Activated CD4-positive, alpha-beta T cell treated with anti-CD3 and anti-CD28 coated beads, Interleukin-2, amount 10 ng/mL, durations not matched to agents 7 days and 5 days (primary cell): ENCODE measurements at regions not wholly inside any gene's neighbourhood (a gene's known extent, or its start where the extent isn't known, plus 50 kb on each side); places are given as distances from the start of the nearest gene placed in this dataset.

Experiments
- CTCF ChIA-PET: fragments of 350-600 bp; sonication (Branson Sonifier 250); formaldehyde crosslinking; loops from one replicate; lab custom pipeline; 2021; ENCODE audit warnings: antibody characterized with exemption; lab: Charles Lee
- POLR2A ChIA-PET: fragments of 350-600 bp; sonication (Branson Sonifier 250); formaldehyde crosslinking; loops from one replicate; lab custom pipeline; 2021; ENCODE audit warnings: antibody characterized with exemption; lab: Charles Lee
- DNase-seq: peaks from one replicate; pipeline ENCODE4 v3.0.0-alpha.2; 2020
- H3K27ac Mint-ChIP-seq: one replicate; pipeline ENCODE4 v1.8.0; 2021; ENCODE audit warnings: mild to moderate bottlenecking, moderate library complexity, mixed read lengths
- H3K27me3 Mint-ChIP-seq: one replicate; pipeline ENCODE4 v1.8.0; 2021; ENCODE audit warnings: mixed read lengths
- H3K36me3 Mint-ChIP-seq: one replicate; pipeline ENCODE4 v1.8.0; 2021; ENCODE audit warnings: low read depth, mixed read lengths
- H3K4me1 Mint-ChIP-seq: one replicate; pipeline ENCODE4 v1.8.0; 2021; ENCODE audit warnings: mixed read lengths
- H3K4me3 Mint-ChIP-seq: one replicate; pipeline ENCODE4 v1.8.0; 2021; ENCODE audit warnings: mild to moderate bottlenecking, moderate library complexity, mixed read lengths
- H3K9me3 Mint-ChIP-seq: one replicate; pipeline ENCODE4 v1.8.0; 2021; ENCODE audit warnings: mixed read lengths

DNA sequence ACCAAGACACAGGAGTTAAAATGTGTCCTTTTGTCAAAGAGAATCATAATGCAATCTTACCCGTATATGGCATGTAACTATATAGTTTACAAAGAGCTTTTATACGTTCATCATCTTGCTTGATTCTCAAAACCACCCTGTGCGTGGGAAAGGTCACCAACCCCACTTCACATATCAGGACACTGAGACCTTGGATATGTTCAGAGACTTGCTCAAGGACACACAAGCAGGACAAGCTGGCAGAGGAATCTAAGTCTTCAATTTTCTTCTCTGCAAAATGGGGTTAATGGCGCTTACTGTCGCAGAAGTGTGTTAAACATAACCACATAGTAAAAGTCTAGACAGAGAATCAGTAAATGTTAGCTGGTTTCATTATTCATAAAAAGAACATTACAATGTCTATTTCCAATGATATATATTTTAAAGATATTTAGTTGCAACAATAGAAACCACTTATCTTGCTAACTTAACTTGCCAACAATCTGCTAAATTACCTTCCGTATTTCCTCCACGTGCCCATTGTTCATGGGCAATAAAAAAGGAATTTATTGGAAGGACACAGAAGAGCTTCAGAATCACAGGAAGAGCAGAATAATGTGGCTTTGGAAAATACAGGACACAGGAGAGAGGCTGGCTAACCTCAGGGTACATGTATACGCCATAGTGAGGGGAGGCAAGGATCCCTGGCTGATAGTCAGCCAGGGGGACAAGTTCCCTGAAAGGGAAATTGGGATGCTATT lies 64.6 kb upstream of the TAPT1 start:
- CTCF ChIA-PET, result interaction anchor here (0.7 kb wide), 1 partner anchor 281 kb away, joined by 3 read pairs; no protein-coding TSS in a partner anchor
- Mint-ChIP-seq H3K36me3 (no peaks in the 10 kb centered on the region), H3K4me1 (peaks cover 4% of the 10 kb centered on the region), H3K27ac (no peak overlapping the region), H3K27me3 (peaks cover 10% of the 10 kb centered on the region), H3K9me3 (no peaks in the 10 kb centered on the region), H3K4me3 (no peak overlapping the region)
- no peak for DNase-seq
- POLR2A ChIA-PET, result no interaction called here

DNA sequence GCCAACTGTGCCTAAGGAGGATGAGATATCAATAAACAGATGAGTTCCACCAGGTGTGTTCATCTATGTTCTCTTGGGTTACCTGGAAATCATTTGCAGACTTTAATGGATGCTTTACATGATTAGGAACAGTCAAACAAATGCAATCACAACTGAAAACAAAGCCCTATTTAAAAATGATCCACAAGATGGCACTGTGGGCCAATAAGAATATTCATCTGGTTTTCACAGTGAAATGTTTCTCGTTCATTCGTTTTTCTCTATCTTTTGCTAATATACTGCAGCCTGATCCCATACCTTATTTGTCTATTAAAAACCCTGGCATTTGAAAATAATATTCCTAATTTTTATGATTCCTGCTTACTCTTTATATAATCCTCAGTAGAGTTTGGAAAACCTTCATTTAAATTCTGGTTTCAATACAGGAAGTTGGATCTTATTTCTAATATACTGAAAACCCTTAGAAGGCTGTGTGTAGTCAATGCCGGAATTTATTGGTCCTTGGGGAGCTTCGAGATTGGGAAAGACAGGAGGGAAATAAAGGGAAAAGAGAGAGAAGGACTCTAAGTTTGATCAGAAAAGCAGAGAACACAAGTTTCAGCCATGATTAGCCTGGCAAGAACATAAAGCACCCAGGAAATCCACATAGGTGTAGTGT lies 63.8 kb upstream of the TAPT1 start:
- Mint-ChIP-seq H3K9me3 (no peaks in the 10 kb centered on the region), H3K36me3 (no peaks in the 10 kb centered on the region), H3K27ac (no peak overlapping the region), H3K4me1 (peaks cover 4% of the 10 kb centered on the region), H3K27me3 (peaks cover 10% of the 10 kb centered on the region), H3K4me3 (no peak overlapping the region)
- DNase-seq, result peak; percentile 30
- ChIA-PET POLR2A (no interaction called here), CTCF (no interaction called here)

DNA sequence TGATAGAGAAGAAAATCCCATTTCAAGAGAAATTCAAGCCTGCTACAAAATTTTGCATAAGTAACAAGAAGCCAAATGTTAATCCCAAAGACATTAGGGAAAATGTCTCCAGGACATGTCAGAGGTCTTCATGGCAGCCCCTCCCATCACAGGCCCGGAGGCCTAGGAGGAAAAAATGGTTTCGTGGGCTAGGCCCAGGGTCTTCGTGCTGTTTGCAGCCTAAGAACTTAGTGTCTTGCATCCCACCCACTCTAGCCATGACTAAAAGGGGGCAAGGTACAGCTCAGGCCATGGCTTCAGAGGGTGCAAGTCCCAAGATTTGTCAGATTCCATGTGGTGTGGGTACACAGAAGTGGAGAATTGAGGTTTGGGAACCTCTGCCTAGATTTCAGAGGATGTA lies 57.8 kb upstream of the TAPT1 start:
- H3K27me3 Mint-ChIP-seq, result peaks cover 8% of the 10 kb centered on the region
- POLR2A ChIA-PET, result no interaction called here
- CTCF ChIA-PET, result no interaction called here

DNA sequence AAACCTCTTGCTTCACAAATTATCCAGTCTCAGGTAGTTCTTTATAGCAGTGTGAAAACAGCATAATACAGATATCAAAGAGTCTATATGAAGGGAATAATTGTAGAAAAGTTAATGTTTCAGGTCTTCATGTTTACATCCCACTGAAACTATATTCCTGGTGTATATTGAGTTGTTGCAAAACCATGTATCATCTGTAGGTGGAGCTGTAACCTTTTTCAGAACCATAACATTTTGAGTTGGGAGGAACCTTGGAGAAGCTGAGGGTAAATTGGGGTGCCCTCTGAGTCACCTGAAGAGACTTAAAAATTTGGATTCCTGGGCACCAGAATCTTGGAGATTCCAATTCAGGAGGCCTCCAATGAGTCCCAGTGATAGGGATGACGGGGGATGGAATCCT lies 51.9 kb upstream of the TAPT1 start:
- Mint-ChIP-seq H3K27me3 (no peaks in the 10 kb centered on the region), H3K27ac (no peak overlapping the region), H3K36me3 (no peaks in the 10 kb centered on the region), H3K9me3 (peaks cover 19% of the 10 kb centered on the region), H3K4me1 (no peaks in the 10 kb centered on the region), H3K4me3 (no peak overlapping the region)
- ChIA-PET POLR2A (no interaction called here), CTCF (interaction anchor here (1.0 kb wide), 1 partner anchor 13 kb away, joined by 4 read pairs; no protein-coding TSS in a partner anchor)
- no peak for DNase-seq

More for the DNA sequence above, 57.8 kb upstream of the TAPT1 start:
- Mint-ChIP-seq H3K36me3 (peaks cover 2% of the 10 kb centered on the region), H3K4me1 (no peaks in the 10 kb centered on the region), H3K27ac (no peak overlapping the region), H3K4me3 (no peak overlapping the region), H3K9me3 (peaks cover 13% of the 10 kb centered on the region)
- no peak for DNase-seq
